HEK293T (cell line): ENCODE measurements at regions not wholly inside any gene's neighbourhood (a gene's known extent, or its start where the extent isn't known, plus 50 kb on each side); places are given as distances from the start of the nearest gene placed in this dataset.

Experiments
- ELF4 ChIP-seq: fragments of 450-650 bp; IDR thresholded peaks from 2 replicates; pipeline ENCODE4 v1.6.1; 2017; ENCODE audit warnings: antibody characterized with exemption
- FOXA1 ChIP-seq: fragments of 450-650 bp; IDR thresholded peaks from 2 replicates; pipeline ENCODE4 v1.6.1; 2016; ENCODE audit warnings: mild to moderate bottlenecking
- FOXK2 ChIP-seq: fragments of 450-650 bp; IDR thresholded peaks from 2 replicates; pipeline ENCODE4 v1.6.1; 2016; ENCODE audit warnings: mild to moderate bottlenecking
- FOXM1 ChIP-seq: fragments of 450-650 bp; IDR thresholded peaks from 2 replicates; pipeline ENCODE4 v1.6.1; 2017; ENCODE audit warnings: mild to moderate bottlenecking, borderline replicate concordance
- SP1 ChIP-seq: fragments of 450-650 bp; IDR thresholded peaks from 2 replicates; pipeline ENCODE4 v1.6.1; 2017
- SUZ12 ChIP-seq: fragments of 450-650 bp; IDR thresholded peaks from 2 replicates; pipeline ENCODE4 v1.6.1; 2016; ENCODE audit warnings: mild to moderate bottlenecking
- TARDBP ChIP-seq: fragments of 450-650 bp; IDR thresholded peaks from 2 replicates; pipeline ENCODE4 v1.6.1; 2016
- ZNF384 ChIP-seq: fragments of 450-650 bp; IDR thresholded peaks from 2 replicates; pipeline ENCODE4 v1.6.1; 2016
- TF ChIP-seq, protein P1 (sequence below): fragments of 450-650 bp; IDR thresholded peaks from 2 replicates; pipeline ENCODE4 v1.6.1; 2016

DNA sequence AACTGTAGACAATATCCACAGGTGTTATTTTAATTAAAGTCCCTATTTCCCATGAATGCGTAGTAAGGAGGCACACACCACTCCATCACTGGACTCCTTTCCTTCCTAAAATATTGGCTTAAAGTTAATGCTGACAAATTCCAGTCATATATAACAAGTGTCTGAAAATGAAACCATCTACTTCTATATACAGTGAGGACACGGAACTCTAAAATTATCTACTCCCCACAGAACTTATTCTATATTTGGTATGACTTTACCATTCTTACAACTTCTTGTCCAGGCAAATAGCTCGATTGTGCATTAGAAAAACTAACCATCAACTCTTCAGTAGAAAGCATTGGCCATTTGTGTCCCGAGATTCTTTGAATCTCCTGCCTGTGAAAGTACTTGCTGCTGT, 1560.2 kb downstream of the EFNB2 start:
- TF ChIP-seq ELF4 (no peak), FOXM1 (no peak), SUZ12 (no peak), FOXA1 (no peak), ZNF384 (no peak), TARDBP (no peak), FOXK2 (no peak), SP1 (no peak)
- TF ChIP-seq, protein P1, sequence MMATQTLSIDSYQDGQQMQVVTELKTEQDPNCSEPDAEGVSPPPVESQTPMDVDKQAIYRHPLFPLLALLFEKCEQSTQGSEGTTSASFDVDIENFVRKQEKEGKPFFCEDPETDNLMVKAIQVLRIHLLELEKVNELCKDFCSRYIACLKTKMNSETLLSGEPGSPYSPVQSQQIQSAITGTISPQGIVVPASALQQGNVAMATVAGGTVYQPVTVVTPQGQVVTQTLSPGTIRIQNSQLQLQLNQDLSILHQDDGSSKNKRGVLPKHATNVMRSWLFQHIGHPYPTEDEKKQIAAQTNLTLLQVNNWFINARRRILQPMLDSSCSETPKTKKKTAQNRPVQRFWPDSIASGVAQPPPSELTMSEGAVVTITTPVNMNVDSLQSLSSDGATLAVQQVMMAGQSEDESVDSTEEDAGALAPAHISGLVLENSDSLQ = no peak
